ENCODE measurements at regions not wholly inside any gene's neighbourhood (a gene's known extent, or its start where the extent isn't known, plus 50 kb on each side); places are given as distances from the start of the nearest gene placed in this dataset.

DNA sequence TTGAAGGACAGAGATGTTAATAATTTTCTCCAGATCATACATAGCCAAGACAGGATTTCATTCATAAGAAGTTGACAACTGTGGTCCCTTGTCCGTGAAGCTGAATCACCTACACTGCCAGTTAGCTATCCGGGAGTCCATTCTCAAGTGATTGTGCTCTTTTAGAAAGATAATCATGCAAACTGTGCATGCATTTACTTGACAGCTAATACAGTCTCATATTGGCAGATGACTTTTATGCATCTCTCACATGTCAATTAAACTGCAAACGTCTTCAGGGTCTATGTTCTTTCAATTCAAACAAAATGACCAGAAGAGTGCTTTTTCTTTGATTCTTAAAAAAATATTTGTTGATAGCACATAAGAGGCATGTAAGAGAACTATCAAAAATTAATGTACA, 1572.9 kb downstream of the C4orf33 start:
- TF ChIP-seq, protein P1, sequence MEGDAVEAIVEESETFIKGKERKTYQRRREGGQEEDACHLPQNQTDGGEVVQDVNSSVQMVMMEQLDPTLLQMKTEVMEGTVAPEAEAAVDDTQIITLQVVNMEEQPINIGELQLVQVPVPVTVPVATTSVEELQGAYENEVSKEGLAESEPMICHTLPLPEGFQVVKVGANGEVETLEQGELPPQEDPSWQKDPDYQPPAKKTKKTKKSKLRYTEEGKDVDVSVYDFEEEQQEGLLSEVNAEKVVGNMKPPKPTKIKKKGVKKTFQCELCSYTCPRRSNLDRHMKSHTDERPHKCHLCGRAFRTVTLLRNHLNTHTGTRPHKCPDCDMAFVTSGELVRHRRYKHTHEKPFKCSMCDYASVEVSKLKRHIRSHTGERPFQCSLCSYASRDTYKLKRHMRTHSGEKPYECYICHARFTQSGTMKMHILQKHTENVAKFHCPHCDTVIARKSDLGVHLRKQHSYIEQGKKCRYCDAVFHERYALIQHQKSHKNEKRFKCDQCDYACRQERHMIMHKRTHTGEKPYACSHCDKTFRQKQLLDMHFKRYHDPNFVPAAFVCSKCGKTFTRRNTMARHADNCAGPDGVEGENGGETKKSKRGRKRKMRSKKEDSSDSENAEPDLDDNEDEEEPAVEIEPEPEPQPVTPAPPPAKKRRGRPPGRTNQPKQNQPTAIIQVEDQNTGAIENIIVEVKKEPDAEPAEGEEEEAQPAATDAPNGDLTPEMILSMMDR (IDR thresholded peaks at IDR 0.05; ENCODE audit: borderline replicate concordance, extremely low read depth, low read length, poor library complexity, severe bottlenecking): no peak
- TF ChIP-seq EZH2 (IDR thresholded peaks at IDR 0.05; ENCODE audit: borderline replicate concordance, low read depth, low read length, severe bottlenecking): no peak

Measured in DND-41 (cell line).